ENCODE measurements at regions not wholly inside any gene's neighbourhood (a gene's known extent, or its start where the extent isn't known, plus 50 kb on each side); places are given as distances from the start of the nearest gene placed in this dataset.

DNA sequence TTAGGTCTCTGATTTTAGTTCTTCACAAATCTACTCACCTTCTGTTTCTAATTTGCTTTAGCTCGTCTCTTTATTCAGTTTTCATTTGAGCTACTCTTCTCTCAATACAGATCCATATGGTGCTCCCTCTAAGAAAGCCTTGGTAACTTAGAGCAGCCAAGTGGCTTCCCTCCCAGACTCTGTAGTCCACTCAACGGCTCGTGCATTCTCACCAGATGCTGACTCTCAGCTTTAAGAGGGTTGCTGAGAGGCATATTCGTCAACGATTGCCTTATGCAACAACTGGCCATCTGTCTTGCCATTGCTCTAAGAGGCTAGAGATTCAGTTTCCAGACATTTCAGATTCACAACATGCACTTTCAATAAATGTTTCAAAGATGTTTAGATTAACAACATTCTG lies 785.8 kb upstream of the SLC10A2 start:
- TF ChIP-seq, protein P1, sequence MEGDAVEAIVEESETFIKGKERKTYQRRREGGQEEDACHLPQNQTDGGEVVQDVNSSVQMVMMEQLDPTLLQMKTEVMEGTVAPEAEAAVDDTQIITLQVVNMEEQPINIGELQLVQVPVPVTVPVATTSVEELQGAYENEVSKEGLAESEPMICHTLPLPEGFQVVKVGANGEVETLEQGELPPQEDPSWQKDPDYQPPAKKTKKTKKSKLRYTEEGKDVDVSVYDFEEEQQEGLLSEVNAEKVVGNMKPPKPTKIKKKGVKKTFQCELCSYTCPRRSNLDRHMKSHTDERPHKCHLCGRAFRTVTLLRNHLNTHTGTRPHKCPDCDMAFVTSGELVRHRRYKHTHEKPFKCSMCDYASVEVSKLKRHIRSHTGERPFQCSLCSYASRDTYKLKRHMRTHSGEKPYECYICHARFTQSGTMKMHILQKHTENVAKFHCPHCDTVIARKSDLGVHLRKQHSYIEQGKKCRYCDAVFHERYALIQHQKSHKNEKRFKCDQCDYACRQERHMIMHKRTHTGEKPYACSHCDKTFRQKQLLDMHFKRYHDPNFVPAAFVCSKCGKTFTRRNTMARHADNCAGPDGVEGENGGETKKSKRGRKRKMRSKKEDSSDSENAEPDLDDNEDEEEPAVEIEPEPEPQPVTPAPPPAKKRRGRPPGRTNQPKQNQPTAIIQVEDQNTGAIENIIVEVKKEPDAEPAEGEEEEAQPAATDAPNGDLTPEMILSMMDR (conservative IDR thresholded peaks at IDR 0.05; ENCODE audit: low read depth, low read length) = no peak
- TF ChIP-seq EZH2phosphoT487 (IDR thresholded peaks at IDR 0.05; ENCODE audit: borderline replicate concordance, low read length) = no peak
